ENCODE measurements at regions not wholly inside any gene's neighbourhood (a gene's known extent, or its start where the extent isn't known, plus 50 kb on each side); places are given as distances from the start of the nearest gene placed in this dataset.

DNA sequence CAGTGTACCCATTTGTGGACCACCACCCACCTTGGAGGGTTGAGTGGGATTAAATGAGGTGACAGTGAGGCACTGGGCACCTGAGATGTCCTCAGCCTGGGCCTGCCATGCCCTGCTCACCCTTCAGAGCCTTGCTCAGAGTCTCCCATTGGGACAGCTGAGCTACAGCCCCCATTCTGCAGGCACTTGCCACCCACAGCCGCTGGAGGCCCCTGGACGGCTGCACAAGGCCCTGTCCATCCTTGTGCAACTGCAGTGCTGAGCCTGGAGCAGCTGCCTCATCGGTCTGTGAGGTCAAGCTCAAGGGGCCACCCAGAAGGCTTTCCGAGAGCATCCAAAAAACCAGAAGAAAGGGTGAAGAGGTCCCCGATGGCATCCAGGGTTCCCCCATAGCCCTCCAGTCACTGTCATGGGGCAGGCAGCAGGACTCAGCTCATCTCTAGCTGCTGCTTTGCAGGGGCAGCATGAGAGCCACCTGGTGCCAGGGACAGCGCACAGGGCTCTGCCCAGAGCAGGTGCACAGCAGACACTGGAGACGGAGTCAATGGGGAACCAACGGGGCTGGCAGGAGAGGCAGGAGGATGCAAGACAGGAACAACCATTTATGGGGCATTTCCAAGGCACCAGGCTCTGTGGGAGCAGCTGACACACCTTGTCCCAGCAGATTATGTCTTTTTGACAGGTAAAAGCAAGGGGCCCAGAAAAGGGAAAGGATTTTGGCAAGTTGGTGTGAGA is 84.6 kb downstream of the ARL6IP4 start:
- Histone ChIP-seq H3K9ac (ENCODE audit: low read length) (no peak overlapping the region), H3K4me3 (replicated peaks in 1 of 2; ENCODE audit: low read depth in 1 of 2, low read length in 2 of 2) (no peak overlapping the region), H3K27me3 (ENCODE audit: insufficient read depth, low read length) (no peaks in the 10 kb centered on the region), H3K9me2 (ENCODE audit: insufficient read depth) (no peaks in the 10 kb centered on the region), H4K20me1 (ENCODE audit: insufficient read depth) (no peaks in the 10 kb centered on the region), H3K4me2 (ENCODE audit: low read length) (no peak overlapping the region), H3K36me3 (ENCODE audit: control insufficient read depth in 1 of 2, insufficient read depth in 2 of 2, low read length in 2 of 2) (no peaks in the 10 kb centered on the region), H3K79me2 (ENCODE audit: insufficient read depth, low read length) (no peaks in the 10 kb centered on the region), H3K27ac (ENCODE audit: low read depth, low read length) (no peak overlapping the region), H3K4me1 (ENCODE audit: control insufficient read depth in 1 of 2, insufficient read depth in 2 of 2, low read length in 2 of 2) (peaks cover 21 to 31% of the 10 kb centered on the region in 2 experiments), H2AFZ (ENCODE audit: low read depth, low read length, poor library complexity, severe bottlenecking) (no peak overlapping the region), H3K9me3 (ENCODE audit: control insufficient read depth in 1 of 2, insufficient read depth in 1 of 2, low read depth in 1 of 2, low read length in 2 of 2) (no peaks in the 10 kb centered on the region)
- ChIA-PET CTCF (no interaction called here), POLR2A (no interaction called here), RAD21 (ENCODE audit: low non-redundant PET in 1 of 2, low total read pairs in 2 of 2, uncharacterized antibody in 2 of 2, unreplicated experiment in 2 of 2) (no interaction called here)
- intact Hi-C loops (cut with micrococcal nuclease), result no loop called here
- no TSS peak for BruUV-seq (replicated peaks)
- TF ChIP-seq, protein P1, sequence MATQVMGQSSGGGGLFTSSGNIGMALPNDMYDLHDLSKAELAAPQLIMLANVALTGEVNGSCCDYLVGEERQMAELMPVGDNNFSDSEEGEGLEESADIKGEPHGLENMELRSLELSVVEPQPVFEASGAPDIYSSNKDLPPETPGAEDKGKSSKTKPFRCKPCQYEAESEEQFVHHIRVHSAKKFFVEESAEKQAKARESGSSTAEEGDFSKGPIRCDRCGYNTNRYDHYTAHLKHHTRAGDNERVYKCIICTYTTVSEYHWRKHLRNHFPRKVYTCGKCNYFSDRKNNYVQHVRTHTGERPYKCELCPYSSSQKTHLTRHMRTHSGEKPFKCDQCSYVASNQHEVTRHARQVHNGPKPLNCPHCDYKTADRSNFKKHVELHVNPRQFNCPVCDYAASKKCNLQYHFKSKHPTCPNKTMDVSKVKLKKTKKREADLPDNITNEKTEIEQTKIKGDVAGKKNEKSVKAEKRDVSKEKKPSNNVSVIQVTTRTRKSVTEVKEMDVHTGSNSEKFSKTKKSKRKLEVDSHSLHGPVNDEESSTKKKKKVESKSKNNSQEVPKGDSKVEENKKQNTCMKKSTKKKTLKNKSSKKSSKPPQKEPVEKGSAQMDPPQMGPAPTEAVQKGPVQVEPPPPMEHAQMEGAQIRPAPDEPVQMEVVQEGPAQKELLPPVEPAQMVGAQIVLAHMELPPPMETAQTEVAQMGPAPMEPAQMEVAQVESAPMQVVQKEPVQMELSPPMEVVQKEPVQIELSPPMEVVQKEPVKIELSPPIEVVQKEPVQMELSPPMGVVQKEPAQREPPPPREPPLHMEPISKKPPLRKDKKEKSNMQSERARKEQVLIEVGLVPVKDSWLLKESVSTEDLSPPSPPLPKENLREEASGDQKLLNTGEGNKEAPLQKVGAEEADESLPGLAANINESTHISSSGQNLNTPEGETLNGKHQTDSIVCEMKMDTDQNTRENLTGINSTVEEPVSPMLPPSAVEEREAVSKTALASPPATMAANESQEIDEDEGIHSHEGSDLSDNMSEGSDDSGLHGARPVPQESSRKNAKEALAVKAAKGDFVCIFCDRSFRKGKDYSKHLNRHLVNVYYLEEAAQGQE (IDR thresholded peaks at IDR 0.05; ENCODE audit: low read depth), result no peak
- no peak for TF ChIP-seq ZNF274 (IDR thresholded peaks at IDR 0.05; ENCODE audit: low read depth, low read length)
- TF ChIP-seq EZH2phosphoT487 (IDR thresholded peaks at IDR 0.05; ENCODE audit: borderline replicate concordance), result no peak
- no peak for TF ChIP-seq POLR2AphosphoS5 (IDR thresholded peaks at IDR 0.05; ENCODE audit: low read depth, low read length)
- TF ChIP-seq, protein P2, sequence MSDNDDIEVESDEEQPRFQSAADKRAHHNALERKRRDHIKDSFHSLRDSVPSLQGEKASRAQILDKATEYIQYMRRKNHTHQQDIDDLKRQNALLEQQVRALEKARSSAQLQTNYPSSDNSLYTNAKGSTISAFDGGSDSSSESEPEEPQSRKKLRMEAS (IDR thresholded peaks at IDR 0.05), result no peak
- no peak for TF ChIP-seq JUND (IDR thresholded peaks at IDR 0.05)
- TF ChIP-seq TCF7L2 (IDR thresholded peaks at IDR 0.05; ENCODE audit: borderline replicate concordance, extremely low read depth, insufficient read depth, insufficient read length), result no peak
- TF ChIP-seq SIN3A (IDR thresholded peaks at IDR 0.05; ENCODE audit: low read depth), result no peak
- no peak for TF ChIP-seq FOSL1 (IDR thresholded peaks at IDR 0.05; ENCODE audit: low read depth)
- TF ChIP-seq, protein P3, sequence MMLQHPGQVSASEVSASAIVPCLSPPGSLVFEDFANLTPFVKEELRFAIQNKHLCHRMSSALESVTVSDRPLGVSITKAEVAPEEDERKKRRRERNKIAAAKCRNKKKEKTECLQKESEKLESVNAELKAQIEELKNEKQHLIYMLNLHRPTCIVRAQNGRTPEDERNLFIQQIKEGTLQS (IDR thresholded peaks at IDR 0.05), result no peak
- TF ChIP-seq SRF (IDR thresholded peaks at IDR 0.05; ENCODE audit: low read depth), result no peak
- TF ChIP-seq, protein P4, sequence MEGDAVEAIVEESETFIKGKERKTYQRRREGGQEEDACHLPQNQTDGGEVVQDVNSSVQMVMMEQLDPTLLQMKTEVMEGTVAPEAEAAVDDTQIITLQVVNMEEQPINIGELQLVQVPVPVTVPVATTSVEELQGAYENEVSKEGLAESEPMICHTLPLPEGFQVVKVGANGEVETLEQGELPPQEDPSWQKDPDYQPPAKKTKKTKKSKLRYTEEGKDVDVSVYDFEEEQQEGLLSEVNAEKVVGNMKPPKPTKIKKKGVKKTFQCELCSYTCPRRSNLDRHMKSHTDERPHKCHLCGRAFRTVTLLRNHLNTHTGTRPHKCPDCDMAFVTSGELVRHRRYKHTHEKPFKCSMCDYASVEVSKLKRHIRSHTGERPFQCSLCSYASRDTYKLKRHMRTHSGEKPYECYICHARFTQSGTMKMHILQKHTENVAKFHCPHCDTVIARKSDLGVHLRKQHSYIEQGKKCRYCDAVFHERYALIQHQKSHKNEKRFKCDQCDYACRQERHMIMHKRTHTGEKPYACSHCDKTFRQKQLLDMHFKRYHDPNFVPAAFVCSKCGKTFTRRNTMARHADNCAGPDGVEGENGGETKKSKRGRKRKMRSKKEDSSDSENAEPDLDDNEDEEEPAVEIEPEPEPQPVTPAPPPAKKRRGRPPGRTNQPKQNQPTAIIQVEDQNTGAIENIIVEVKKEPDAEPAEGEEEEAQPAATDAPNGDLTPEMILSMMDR (IDR thresholded peaks at IDR 0.05 in 2 of 3, conservative IDR thresholded peaks at IDR 0.05 in 1 of 3; ENCODE audit: borderline replicate concordance in 1 of 3, insufficient read depth in 1 of 3, low read depth in 2 of 3, low read length in 2 of 3), result no peak
- TF ChIP-seq RAD21 (IDR thresholded peaks at IDR 0.05; ENCODE audit: low read depth), result no peak
- DNase-seq (ENCODE audit: low read depth, low spot score), result no peak
- no peak for ATAC-seq

Measured in HCT116 (cell line).